DND-41 (cell line): ENCODE measurements at regions not wholly inside any gene's neighbourhood (a gene's known extent, or its start where the extent isn't known, plus 50 kb on each side); places are given as distances from the start of the nearest gene placed in this dataset.
A peak's percentile ranks its signal among the peaks of the same experiment; 100 is the strongest.
"Not testable (repeated sequence)": the region's sequence is repeated elsewhere in the genome, so short reads cannot be mapped to it uniquely, and the experiment has no call there.

Source experiments
- ATAC-seq: fragments of 200-7000 bp; cut with Tn5 transposase; 3 replicates; pipeline ENCODE4 v1.9.1; 2021; ENCODE audit warnings: low read depth; ENCODE audit not compliant: insufficient read depth
- DNase-seq: peaks from one replicate; pipeline ENCODE4 v3.0.0-alpha.2; 2020
- H2AFZ ChIP-seq: 2 replicates; pipeline ENCODE4 v1.6.0; 2012; ENCODE audit warnings: low read depth, low read length
- H3K27ac ChIP-seq: 2 replicates; pipeline ENCODE4 v1.5.1; 2012; ENCODE audit warnings: low read length, inconsistent platforms
- H3K27me3 ChIP-seq: fragments of 200-600 bp; sonication (generic); 2 replicates; pipeline ENCODE4 v1.6.0; 2012; ENCODE audit warnings: low read length, mild to moderate bottlenecking, inconsistent platforms; ENCODE audit not compliant: insufficient read depth, poor library complexity
- H3K36me3 ChIP-seq: 2 replicates; pipeline ENCODE4 v1.5.1; 2012; ENCODE audit warnings: low read length, inconsistent platforms; ENCODE audit not compliant: insufficient read depth
- H3K4me1 ChIP-seq: 2 replicates; pipeline ENCODE4 v1.5.1; 2012; ENCODE audit warnings: mild to moderate bottlenecking, low read length; ENCODE audit not compliant: insufficient read depth
- H3K4me2 ChIP-seq: 2 replicates; pipeline ENCODE4 v1.6.0; 2012; ENCODE audit warnings: mild to moderate bottlenecking, moderate library complexity, low read length, inconsistent platforms; ENCODE audit not compliant: insufficient read depth
- H3K4me3 ChIP-seq, 2 experiments: fragments of 200-600 bp in 1 of 2; shearing (Covaris generic) in 1 of 2; 2 replicates each; pipeline ENCODE4 v1.5.1; 2012 to 2016; ENCODE audit warnings: inconsistent platforms in 2 of 2, low read length in 2 of 2, mild to moderate bottlenecking in 2 of 2, low read depth in 1 of 2, moderate library complexity in 1 of 2
- H3K79me2 ChIP-seq: 2 replicates; pipeline ENCODE4 v1.6.0; 2012; ENCODE audit warnings: low read length, inconsistent platforms; ENCODE audit not compliant: insufficient read depth
- H3K9ac ChIP-seq: 2 replicates; pipeline ENCODE4 v1.6.0; 2012; ENCODE audit warnings: low read depth, mild to moderate bottlenecking, inconsistent platforms, low read length, moderate library complexity
- H3K9me3 ChIP-seq: 2 replicates; pipeline ENCODE4 v1.5.1; 2012; ENCODE audit warnings: low read length, moderate library complexity, mild to moderate bottlenecking, inconsistent platforms; ENCODE audit not compliant: insufficient read depth, severe bottlenecking
- H4K20me1 ChIP-seq: 2 replicates; pipeline ENCODE4 v1.6.0; 2012; ENCODE audit warnings: low read length; ENCODE audit not compliant: insufficient read depth
- EZH2 ChIP-seq: IDR thresholded peaks from 3 replicates; pipeline ENCODE4 v1.6.1; 2012; ENCODE audit warnings: borderline replicate concordance, low read depth, mild to moderate bottlenecking, moderate library complexity, low read length, inconsistent platforms; ENCODE audit not compliant: severe bottlenecking
- TF ChIP-seq, protein P1 (sequence below): IDR thresholded peaks from 2 replicates; pipeline ENCODE4 v1.5.1; 2012; ENCODE audit warnings: borderline replicate concordance, low read length, moderate library complexity, mild to moderate bottlenecking; ENCODE audit not compliant: poor library complexity, severe bottlenecking; ENCODE audit errors: extremely low read depth

DNA sequence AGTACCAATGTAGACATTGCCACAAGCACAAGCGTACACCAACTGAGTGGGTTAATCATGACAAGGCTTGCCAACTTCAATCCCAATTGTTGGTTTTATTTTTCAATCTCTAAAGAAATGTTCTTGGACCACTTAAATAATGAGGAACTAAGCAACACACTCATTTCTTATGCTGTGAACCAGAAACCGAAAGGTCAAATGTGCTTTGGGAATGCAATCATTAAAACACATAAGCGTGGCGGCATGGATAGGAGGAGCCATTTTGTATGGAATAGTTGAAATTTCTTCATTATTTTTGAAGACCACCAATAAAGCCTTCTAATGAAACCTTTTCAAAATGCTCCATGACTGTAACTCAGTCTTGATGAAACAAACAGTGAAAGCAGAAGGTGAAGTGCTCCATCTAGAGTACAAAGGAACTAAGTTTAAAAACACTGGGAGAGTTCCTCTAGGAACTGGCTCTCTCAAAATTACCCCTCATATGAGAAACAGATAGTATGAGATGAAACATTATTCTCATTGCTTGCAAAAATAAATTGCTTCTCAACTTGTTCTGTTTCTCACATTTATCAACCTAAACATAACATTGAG lies 113.2 kb upstream of the CHST9 start:
- H2AFZ ChIP-seq = no peak overlapping the region

DNA sequence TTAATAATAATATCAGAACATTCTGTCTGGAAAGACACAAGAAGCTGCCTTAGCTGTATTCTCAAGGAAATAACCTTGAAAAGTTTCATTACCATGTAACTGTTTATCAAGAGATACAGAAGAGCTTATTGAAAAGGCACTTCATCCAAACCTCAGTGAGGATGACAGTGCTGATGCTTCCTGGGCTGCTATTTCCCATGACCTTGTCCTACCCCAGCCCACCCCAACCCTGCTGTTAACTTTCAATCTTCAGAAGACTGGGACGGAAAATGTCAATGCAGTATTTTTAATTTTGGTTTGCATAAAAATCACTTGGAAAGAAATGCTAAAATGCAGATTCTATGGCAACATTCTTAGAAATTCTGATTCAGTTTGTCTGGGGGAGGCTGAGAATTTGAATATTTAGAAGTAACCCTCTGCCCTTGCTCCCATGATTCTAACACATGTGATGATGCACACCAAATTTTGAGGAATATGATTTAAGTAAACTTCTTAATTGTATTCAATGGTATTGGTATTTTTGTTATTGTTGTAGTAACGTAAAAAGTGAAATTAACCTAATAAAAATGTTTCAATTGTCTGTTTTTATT lies 101.0 kb upstream of the CHST9 start:
- H3K9me3 ChIP-seq, H3K4me1 ChIP-seq, DNase-seq, ATAC-seq, H3K4me3 ChIP-seq, H3K79me2 ChIP-seq, H3K27me3 ChIP-seq, H2AFZ ChIP-seq, H3K27ac ChIP-seq, H3K36me3 ChIP-seq, H3K9ac ChIP-seq, H4K20me1 ChIP-seq, H3K4me2 ChIP-seq: not testable (repeated sequence)

More for the DNA sequence above, 113.2 kb upstream of the CHST9 start:
- Histone ChIP-seq H3K9ac (no peak overlapping the region), H3K79me2 (no peaks in the 10 kb centered on the region), H3K36me3 (no peaks in the 10 kb centered on the region), H3K4me1 (no peaks in the 10 kb centered on the region), H3K27me3 (no peaks in the 10 kb centered on the region), H3K4me3 (no peak overlapping the region), H3K9me3 (no peaks in the 10 kb centered on the region), H4K20me1 (no peaks in the 10 kb centered on the region), H3K27ac (no peak overlapping the region), H3K4me2 (no peak overlapping the region)
- peak; percentile 58; the same call in 2 of the 3 replicates for ATAC-seq
- TF ChIP-seq, protein P1, sequence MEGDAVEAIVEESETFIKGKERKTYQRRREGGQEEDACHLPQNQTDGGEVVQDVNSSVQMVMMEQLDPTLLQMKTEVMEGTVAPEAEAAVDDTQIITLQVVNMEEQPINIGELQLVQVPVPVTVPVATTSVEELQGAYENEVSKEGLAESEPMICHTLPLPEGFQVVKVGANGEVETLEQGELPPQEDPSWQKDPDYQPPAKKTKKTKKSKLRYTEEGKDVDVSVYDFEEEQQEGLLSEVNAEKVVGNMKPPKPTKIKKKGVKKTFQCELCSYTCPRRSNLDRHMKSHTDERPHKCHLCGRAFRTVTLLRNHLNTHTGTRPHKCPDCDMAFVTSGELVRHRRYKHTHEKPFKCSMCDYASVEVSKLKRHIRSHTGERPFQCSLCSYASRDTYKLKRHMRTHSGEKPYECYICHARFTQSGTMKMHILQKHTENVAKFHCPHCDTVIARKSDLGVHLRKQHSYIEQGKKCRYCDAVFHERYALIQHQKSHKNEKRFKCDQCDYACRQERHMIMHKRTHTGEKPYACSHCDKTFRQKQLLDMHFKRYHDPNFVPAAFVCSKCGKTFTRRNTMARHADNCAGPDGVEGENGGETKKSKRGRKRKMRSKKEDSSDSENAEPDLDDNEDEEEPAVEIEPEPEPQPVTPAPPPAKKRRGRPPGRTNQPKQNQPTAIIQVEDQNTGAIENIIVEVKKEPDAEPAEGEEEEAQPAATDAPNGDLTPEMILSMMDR = peak; percentile 47
- TF ChIP-seq EZH2 = no peak
- no peak for DNase-seq

DNA sequence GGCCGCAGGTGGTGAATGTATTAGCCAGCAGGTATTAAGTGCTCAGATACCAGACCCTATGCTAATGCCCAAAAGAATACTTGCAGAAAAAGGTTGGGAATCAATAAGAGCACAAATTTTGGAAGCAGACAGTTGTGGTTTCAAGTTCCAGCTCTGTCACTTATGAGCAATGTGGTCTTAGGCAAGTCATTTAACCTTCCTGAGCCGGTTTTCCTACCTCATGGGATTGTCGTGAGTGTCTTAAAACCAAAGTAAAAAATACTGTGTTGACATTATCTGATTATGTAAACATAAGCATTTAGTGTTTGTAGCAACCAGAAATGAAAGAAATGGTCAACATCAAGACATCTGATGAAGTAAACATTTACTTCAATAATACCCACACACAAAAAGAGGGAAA lies 93.0 kb upstream of the CHST9 start:
- Histone ChIP-seq H3K27ac (no peak overlapping the region), H2AFZ (no peak overlapping the region), H3K9ac (no peak overlapping the region), H3K9me3 (no peaks in the 10 kb centered on the region), H3K4me2 (no peak overlapping the region), H3K4me3 (no peak overlapping the region), H3K27me3 (no peaks in the 10 kb centered on the region), H3K79me2 (no peaks in the 10 kb centered on the region), H4K20me1 (no peaks in the 10 kb centered on the region), H3K4me1 (no peaks in the 10 kb centered on the region), H3K36me3 (no peaks in the 10 kb centered on the region)
- TF ChIP-seq EZH2 = no peak
- TF ChIP-seq, protein P1 = no peak
- no peak for ATAC-seq
- DNase-seq = no peak

DNA sequence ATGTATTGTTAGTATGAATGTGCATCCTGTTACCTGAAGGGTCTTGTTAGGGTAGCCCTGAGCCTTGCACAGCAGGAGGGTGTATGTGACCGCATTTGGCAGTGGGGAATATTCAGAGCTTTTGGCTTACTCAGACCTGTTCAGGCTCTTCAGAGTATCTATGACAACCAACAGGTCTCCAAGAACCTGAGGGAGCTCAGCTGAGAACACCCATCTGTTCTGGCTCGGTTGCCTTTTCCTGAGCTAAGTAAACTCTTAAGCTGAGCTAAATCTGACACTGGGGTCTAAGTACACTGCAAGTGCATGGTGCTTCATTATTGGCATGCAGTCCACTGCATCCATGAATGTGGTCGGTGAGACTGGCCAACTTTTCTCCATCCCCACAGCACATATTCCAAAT lies 92.4 kb upstream of the CHST9 start:
- DNase-seq (no peak), ATAC-seq (no peak)
- Histone ChIP-seq H3K4me2 (no peak overlapping the region), H3K36me3 (no peaks in the 10 kb centered on the region), H3K9me3 (no peaks in the 10 kb centered on the region), H3K27ac (no peak overlapping the region), H3K79me2 (no peaks in the 10 kb centered on the region), H4K20me1 (no peaks in the 10 kb centered on the region), H3K4me3 (no peak overlapping the region), H2AFZ (no peak overlapping the region), H3K4me1 (no peaks in the 10 kb centered on the region), H3K9ac (no peak overlapping the region), H3K27me3 (no peaks in the 10 kb centered on the region)
- TF ChIP-seq, protein P1 = no peak
- no peak for TF ChIP-seq EZH2
